H1 (cell line): ENCODE measurements at regions not wholly inside any gene's neighbourhood (a gene's known extent, or its start where the extent isn't known, plus 50 kb on each side); places are given as distances from the start of the nearest gene placed in this dataset.

Source experiments
- ASH2L ChIP-seq: fragments of 200-600, 300-600 bp; sonication (generic); IDR thresholded peaks from one replicate; pipeline ENCODE4 v1.7.1; 2017; ENCODE audit warnings: low read length
- GTF2F1 ChIP-seq: IDR thresholded peaks from 2 replicates; pipeline ENCODE4 v1.6.1; 2012; ENCODE audit warnings: low read depth, low read length, improper control_type of control experiment, borderline replicate concordance
- RFX5 ChIP-seq: IDR thresholded peaks from 2 replicates; pipeline ENCODE4 v1.6.1; 2011; ENCODE audit warnings: low read depth, low read length, improper control_type of control experiment, borderline replicate concordance
- SUZ12 ChIP-seq: fragments of 200-600 bp; sonication (generic); IDR thresholded peaks from 2 replicates; pipeline ENCODE4 v1.6.1; 2012; ENCODE audit warnings: mild to moderate bottlenecking, inconsistent platforms, low read length, moderate library complexity, mixed read lengths
- TAF1 ChIP-seq: IDR thresholded peaks from 2 replicates; pipeline ENCODE4 v1.6.1; 2011; ENCODE audit warnings: mild to moderate bottlenecking, low read depth, low read length
- TBP ChIP-seq: IDR thresholded peaks from 2 replicates; pipeline ENCODE4 v1.6.1; 2011; ENCODE audit warnings: low read depth, low read length, improper control_type of control experiment
- TF ChIP-seq, protein P1 (sequence below), 3 experiments: IDR thresholded peaks; 1 replicate in 2 of 3; 2 replicates in 1 of 3; pipeline versions ENCODE4 v1.5.1 to v1.6.1; 2011; ENCODE audit warnings: low read length in 3 of 3, mild to moderate bottlenecking in 3 of 3, inconsistent platforms in 2 of 3, low read depth in 1 of 3, moderate library complexity in 1 of 3; ENCODE audit not compliant: insufficient read depth in 1 of 3; ENCODE audit errors: control extremely low read depth in 1 of 3

- TF ChIP-seq, protein P1, sequence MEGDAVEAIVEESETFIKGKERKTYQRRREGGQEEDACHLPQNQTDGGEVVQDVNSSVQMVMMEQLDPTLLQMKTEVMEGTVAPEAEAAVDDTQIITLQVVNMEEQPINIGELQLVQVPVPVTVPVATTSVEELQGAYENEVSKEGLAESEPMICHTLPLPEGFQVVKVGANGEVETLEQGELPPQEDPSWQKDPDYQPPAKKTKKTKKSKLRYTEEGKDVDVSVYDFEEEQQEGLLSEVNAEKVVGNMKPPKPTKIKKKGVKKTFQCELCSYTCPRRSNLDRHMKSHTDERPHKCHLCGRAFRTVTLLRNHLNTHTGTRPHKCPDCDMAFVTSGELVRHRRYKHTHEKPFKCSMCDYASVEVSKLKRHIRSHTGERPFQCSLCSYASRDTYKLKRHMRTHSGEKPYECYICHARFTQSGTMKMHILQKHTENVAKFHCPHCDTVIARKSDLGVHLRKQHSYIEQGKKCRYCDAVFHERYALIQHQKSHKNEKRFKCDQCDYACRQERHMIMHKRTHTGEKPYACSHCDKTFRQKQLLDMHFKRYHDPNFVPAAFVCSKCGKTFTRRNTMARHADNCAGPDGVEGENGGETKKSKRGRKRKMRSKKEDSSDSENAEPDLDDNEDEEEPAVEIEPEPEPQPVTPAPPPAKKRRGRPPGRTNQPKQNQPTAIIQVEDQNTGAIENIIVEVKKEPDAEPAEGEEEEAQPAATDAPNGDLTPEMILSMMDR (IDR thresholded peaks at IDR 0.05; ENCODE audit: control extremely low read depth in 1 of 3, insufficient read depth in 1 of 3, low read depth in 1 of 3, low read length in 3 of 3): no peak
- TF ChIP-seq SUZ12 (no peak), TBP (no peak), TAF1 (no peak), ASH2L (no peak), GTF2F1 (no peak), RFX5 (no peak)
Measured at GRCh38 chr14:101501858-101502615, 59.3 kb upstream of the DIO3 start (continued).
